Activated T-helper 1 cell treated with Interleukin-2 at 50 U/mL for 16 hours (primary cell): ENCODE measurements at regions not wholly inside any gene's neighbourhood (a gene's known extent, or its start where the extent isn't known, plus 50 kb on each side); places are given as distances from the start of the nearest gene placed in this dataset.

ENCODE experiments used
- DNase-seq: peaks from one replicate; pipeline ENCODE4 v3.0.0-alpha.2; 2020; ENCODE audit warnings: low read depth

- DNase-seq, result no peak
Observed at GRCh38 chr10:116792817-116793216, 50.5 kb upstream of the HSPA12A start.

- no peak for DNase-seq
Observed at GRCh38 chr10:116796469-116796868, 52.8 kb upstream of the ENO4 start.

DNA sequence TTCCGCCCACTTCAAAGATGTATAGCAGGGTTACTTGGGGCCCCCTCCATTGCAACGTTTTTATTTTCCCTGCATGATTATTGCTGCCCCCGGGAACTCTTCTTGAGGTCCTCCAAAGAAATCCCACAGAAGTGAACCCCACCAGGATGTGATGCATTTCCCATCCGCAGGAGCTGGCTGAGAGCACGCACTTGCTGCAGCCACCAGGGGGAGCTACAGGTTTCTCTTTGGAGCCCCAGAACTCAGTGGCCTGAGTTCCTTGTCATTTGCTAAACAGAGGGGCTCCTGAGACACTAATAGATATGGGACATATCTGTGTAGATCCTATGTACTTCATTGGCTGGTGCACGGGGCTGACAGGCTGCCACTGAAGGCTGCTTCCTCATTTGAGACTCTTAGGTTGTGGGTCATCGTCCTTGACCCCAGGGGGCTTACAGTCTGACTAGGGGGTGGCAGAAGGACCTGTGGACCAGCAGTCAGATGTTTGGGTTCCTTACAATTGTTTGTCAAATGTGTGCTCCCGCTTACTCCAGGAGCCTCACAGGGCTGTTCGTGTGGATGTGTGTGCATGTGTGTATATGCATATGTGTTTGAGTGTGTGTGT, 52.3 kb upstream of the ENO4 start:
- peak; percentile 29 for DNase-seq

- no peak for DNase-seq
Observed at GRCh38 chr10:116798859-116799258, 50.4 kb upstream of the ENO4 start.
